Liver (tissue), 8 donors: ENCODE measurements at regions not wholly inside any gene's neighbourhood (a gene's known extent, or its start where the extent isn't known, plus 50 kb on each side); places are given as distances from the start of the nearest gene placed in this dataset.

Experiments used
- DNase-seq: peaks from one replicate; pipeline ENCODE4 v3.0.0-alpha.2; 2017; ENCODE audit warnings: low spot score
- H3K27ac ChIP-seq, 2 donors: one replicate each; pipeline ENCODE4 v1.7.0; 2013; ENCODE audit warnings: inconsistent platforms in 2 of 2, low read length in 2 of 2, control low read depth in 1 of 2, low read depth in 1 of 2, mild to moderate bottlenecking in 1 of 2
- H3K27me3 ChIP-seq, 4 donors: one replicate each; pipeline versions ENCODE4 v1.6.1 to v1.7.0; 2013; ENCODE audit warnings: low read length in 3 of 4, inconsistent platforms in 1 of 4, mild to moderate bottlenecking in 1 of 4, moderate library complexity in 1 of 4; ENCODE audit not compliant: control insufficient read depth in 4 of 4, insufficient read depth in 4 of 4
- H3K36me3 ChIP-seq, 4 donors: one replicate each; pipeline versions ENCODE4 v1.6.1 to v1.7.0; 2013; ENCODE audit warnings: low read length in 3 of 4, mild to moderate bottlenecking in 3 of 4, low read depth in 1 of 4, moderate library complexity in 1 of 4; ENCODE audit not compliant: control insufficient read depth in 4 of 4, insufficient read depth in 3 of 4
- H3K4me1 ChIP-seq, 4 donors: one replicate each; pipeline versions ENCODE4 v1.6.1 to v1.7.0; 2013; ENCODE audit warnings: low read length in 3 of 4, mild to moderate bottlenecking in 3 of 4, moderate library complexity in 1 of 4; ENCODE audit not compliant: control insufficient read depth in 4 of 4, insufficient read depth in 4 of 4
- H3K4me3 ChIP-seq, 3 donors: one replicate each; pipeline versions ENCODE4 v1.6.1 to v1.7.0; 2013; ENCODE audit warnings: low read length in 3 of 3, control low read depth in 1 of 3, low read depth in 1 of 3, mild to moderate bottlenecking in 1 of 3
- H3K9ac ChIP-seq, 2 donors: one replicate each; pipeline ENCODE4 v1.7.0; 2013; ENCODE audit warnings: low read length in 2 of 2, mild to moderate bottlenecking in 2 of 2, moderate library complexity in 2 of 2, control low read depth in 1 of 2, low read depth in 1 of 2
- H3K9me3 ChIP-seq, 4 donors: one replicate each; pipeline versions ENCODE4 v1.6.1 to v1.7.0; 2013; ENCODE audit warnings: low read length in 3 of 4; ENCODE audit not compliant: control insufficient read depth in 4 of 4
- EGR1 ChIP-seq, 2 donors: IDR thresholded peaks; 2 replicates each; pipeline ENCODE4 v1.6.1; 2016 to 2018; ENCODE audit warnings: antibody characterized with exemption in 2 of 2, low read depth in 2 of 2
- FOXA1 ChIP-seq: IDR thresholded peaks from 2 replicates; pipeline ENCODE4 v1.6.1; 2016; ENCODE audit warnings: antibody characterized with exemption
- FOXA2 ChIP-seq: IDR thresholded peaks from 2 replicates; pipeline ENCODE4 v1.6.1; 2016; ENCODE audit warnings: antibody characterized with exemption
- HNF4A ChIP-seq, 2 donors: conservative IDR thresholded peaks; 2 replicates each; pipeline ENCODE4 v1.6.1; 2016; ENCODE audit warnings: antibody characterized with exemption in 2 of 2, mild to moderate bottlenecking in 2 of 2
- HNF4G ChIP-seq: IDR thresholded peaks from 2 replicates; pipeline ENCODE4 v1.6.1; 2016; ENCODE audit warnings: antibody characterized with exemption
- JUND ChIP-seq, 2 donors: IDR thresholded peaks; 2 replicates each; pipeline ENCODE4 v1.6.1; 2016; ENCODE audit warnings: antibody characterized with exemption in 2 of 2
- NR2F2 ChIP-seq: IDR thresholded peaks from 2 replicates; pipeline ENCODE4 v1.6.1; 2016; ENCODE audit warnings: antibody characterized with exemption
- RAD21 ChIP-seq, 2 donors: IDR thresholded peaks; 2 replicates each; pipeline ENCODE4 v1.6.1; 2016; ENCODE audit warnings: antibody characterized with exemption in 2 of 2, mild to moderate bottlenecking in 2 of 2
- RXRA ChIP-seq, 2 donors: IDR thresholded peaks; 2 replicates each; pipeline ENCODE4 v1.6.1; 2017 to 2018; ENCODE audit warnings: antibody characterized with exemption in 2 of 2, mild to moderate bottlenecking in 1 of 2
- SP1 ChIP-seq: IDR thresholded peaks from 2 replicates; pipeline ENCODE4 v1.6.1; 2018; ENCODE audit warnings: antibody characterized with exemption, mild to moderate bottlenecking
- YY1 ChIP-seq: IDR thresholded peaks from 2 replicates; pipeline ENCODE4 v1.6.1; 2016; ENCODE audit warnings: antibody characterized with exemption, mild to moderate bottlenecking
- WGBS: extraction: QIAGEN DNeasy Blood & Tissue Kit; methylation state at CpG from one replicate; pipeline ENCODE4 v1.1.7; 2013; 5-methylcytosine and 5-hydroxymethylcytosine counted together
- TF ChIP-seq, protein P1 (sequence below): IDR thresholded peaks from 2 replicates; pipeline ENCODE4 v1.6.1; 2016; ENCODE audit warnings: antibody characterized with exemption
- TF ChIP-seq, protein P2 (sequence below): fragments of 150-350 bp; IDR thresholded peaks from 2 replicates; pipeline ENCODE4 v1.5.1; 2017; ENCODE audit warnings: improper control_type of control experiment, low read depth, low read length; ENCODE audit not compliant: missing input control
- TF ChIP-seq, protein P3 (sequence below): IDR thresholded peaks from 2 replicates; pipeline ENCODE4 v1.6.1; 2016; ENCODE audit warnings: antibody characterized with exemption
- donor health status: healthy.
- donor health status: healthy.
- donor health status: healthy.
- donor health status: healthy.
- donor health status: healthy.

DNA sequence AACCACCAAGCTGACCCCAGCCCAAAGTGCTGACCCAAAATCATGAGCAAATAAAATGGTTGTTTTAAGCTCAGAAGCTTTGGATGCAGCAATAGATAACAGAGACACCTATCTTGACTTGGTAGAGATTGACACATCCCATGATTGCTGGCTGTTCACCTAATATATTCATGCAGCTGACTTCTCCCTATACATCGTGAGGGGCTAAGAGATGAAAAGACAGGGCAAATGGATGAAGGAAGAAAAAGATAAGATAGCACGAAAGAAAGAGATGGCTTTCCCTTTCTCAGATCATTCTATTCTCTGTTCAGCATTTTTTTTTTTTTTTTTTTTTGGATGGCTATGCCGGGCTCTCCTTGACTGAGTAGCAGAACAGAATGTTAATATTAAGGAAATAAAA is 141.5 kb upstream of the ADAMTS9 start:
- H3K27me3 ChIP-seq, result no peaks in the 10 kb centered on the region
- H3K4me1 ChIP-seq, result no peaks in the 10 kb centered on the region
- no peak for TF ChIP-seq JUND (IDR thresholded peaks at IDR 0.05)
- no peak overlapping the region for H3K4me3 ChIP-seq
- no peak for DNase-seq
- H3K36me3 ChIP-seq, result no peaks in the 10 kb centered on the region
- H3K27ac ChIP-seq, result no peak overlapping the region
- 79% methylated on average over 3 of the region's 3 CpGs for WGBS
- no peaks in the 10 kb centered on the region for H3K9me3 ChIP-seq
- no peak overlapping the region for H3K9ac ChIP-seq

DNA sequence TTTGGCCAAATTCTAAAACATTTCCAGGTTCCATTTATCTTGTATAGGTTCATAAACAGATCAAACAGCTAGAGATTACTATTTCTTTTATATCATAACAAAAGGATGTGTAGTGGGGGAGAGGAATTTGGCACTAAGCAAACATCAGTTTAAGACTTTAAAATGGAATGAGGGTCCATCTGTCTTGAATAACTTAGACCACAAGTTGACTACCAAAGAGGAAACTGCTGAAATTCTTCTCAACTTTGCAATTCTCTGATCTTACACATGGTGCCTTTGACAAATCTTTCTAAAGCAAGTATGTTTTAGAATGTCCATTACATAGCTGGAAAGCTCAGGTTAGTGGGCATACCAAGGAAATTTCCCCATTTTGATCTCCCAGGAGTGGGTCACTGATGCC is 140.5 kb upstream of the ADAMTS9 start:
- Histone ChIP-seq H3K27ac (no peak overlapping the region), H3K4me3 (no peak overlapping the region), H3K9me3 (no peaks in the 10 kb centered on the region), H3K27me3 (no peaks in the 10 kb centered on the region), H3K36me3 (no peaks in the 10 kb centered on the region), H3K4me1 (no peaks in the 10 kb centered on the region), H3K9ac (no peak overlapping the region)
- TF ChIP-seq FOXA2 (no peak), EGR1 (IDR thresholded peaks at IDR 0.05; ENCODE audit: low read depth in 2 of 2) (no peak)
- TF ChIP-seq, protein P1, sequence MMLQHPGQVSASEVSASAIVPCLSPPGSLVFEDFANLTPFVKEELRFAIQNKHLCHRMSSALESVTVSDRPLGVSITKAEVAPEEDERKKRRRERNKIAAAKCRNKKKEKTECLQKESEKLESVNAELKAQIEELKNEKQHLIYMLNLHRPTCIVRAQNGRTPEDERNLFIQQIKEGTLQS, result no peak
- DNase-seq, result no peak

DNA sequence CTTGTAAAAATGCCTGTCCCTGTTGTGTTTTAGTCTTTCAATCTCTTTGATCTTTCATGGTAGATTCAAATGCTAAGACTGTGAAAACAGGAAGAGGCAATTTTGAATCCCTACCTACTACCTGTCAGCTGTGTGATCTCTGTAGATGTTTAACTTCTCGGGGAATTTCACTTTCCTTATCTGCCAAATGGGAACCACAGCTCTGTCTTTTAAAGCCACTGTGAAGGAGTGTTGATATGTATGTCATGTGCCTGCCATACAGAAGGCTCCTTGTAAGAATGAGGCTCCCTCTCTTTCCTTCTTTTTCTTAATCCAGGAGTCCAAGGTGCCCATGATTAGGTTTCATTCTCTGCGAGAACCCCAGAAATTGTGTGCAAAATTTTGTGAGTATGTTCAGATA is 139.6 kb upstream of the ADAMTS9 start:
- no peaks in the 10 kb centered on the region for H3K9me3 ChIP-seq
- no peak overlapping the region for H3K27ac ChIP-seq
- H3K27me3 ChIP-seq, result no peaks in the 10 kb centered on the region
- WGBS, result 88% methylated on average over 2 of the region's 2 CpGs
- DNase-seq, result no peak
- H3K4me3 ChIP-seq, result no peak overlapping the region
- TF ChIP-seq FOXA1 (no peak), YY1 (no peak), FOXA2 (no peak), HNF4A (conservative IDR thresholded peaks at IDR 0.05) (no peak), SP1 (no peak), RAD21 (IDR thresholded peaks at IDR 0.05) (no peak), RXRA (IDR thresholded peaks at IDR 0.05) (no peak), NR2F2 (no peak), HNF4G (no peak)
- TF ChIP-seq, protein P2, sequence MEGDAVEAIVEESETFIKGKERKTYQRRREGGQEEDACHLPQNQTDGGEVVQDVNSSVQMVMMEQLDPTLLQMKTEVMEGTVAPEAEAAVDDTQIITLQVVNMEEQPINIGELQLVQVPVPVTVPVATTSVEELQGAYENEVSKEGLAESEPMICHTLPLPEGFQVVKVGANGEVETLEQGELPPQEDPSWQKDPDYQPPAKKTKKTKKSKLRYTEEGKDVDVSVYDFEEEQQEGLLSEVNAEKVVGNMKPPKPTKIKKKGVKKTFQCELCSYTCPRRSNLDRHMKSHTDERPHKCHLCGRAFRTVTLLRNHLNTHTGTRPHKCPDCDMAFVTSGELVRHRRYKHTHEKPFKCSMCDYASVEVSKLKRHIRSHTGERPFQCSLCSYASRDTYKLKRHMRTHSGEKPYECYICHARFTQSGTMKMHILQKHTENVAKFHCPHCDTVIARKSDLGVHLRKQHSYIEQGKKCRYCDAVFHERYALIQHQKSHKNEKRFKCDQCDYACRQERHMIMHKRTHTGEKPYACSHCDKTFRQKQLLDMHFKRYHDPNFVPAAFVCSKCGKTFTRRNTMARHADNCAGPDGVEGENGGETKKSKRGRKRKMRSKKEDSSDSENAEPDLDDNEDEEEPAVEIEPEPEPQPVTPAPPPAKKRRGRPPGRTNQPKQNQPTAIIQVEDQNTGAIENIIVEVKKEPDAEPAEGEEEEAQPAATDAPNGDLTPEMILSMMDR, result no peak
- no peak overlapping the region for H3K9ac ChIP-seq
- H3K36me3 ChIP-seq, result no peaks in the 10 kb centered on the region
- H3K4me1 ChIP-seq, result no peaks in the 10 kb centered on the region

DNA sequence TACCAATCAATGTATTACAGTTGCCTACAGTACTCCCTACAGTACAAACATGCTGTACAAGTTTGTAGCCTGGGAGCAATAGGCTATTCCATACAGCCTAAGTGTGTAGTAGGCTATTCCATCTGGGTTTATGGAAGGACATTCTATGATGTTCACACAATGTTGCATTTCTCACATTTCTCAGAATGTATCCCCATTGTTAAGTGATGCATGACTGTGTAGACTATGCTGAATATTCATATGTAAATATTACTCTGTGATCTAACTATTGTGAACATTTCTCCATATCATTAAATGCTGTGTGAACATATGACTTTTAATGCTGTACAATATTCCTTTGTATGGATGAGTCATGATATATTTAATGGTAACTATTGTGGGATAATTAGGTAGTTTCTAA is 139.2 kb upstream of the ADAMTS9 start:
- Histone ChIP-seq H3K36me3 (no peaks in the 10 kb centered on the region), H3K27me3 (no peaks in the 10 kb centered on the region), H3K9ac (no peak overlapping the region), H3K9me3 (no peaks in the 10 kb centered on the region), H3K4me3 (no peak overlapping the region), H3K4me1 (no peaks in the 10 kb centered on the region), H3K27ac (no peak overlapping the region)
- TF ChIP-seq FOXA2, result no peak
- TF ChIP-seq, protein P3, sequence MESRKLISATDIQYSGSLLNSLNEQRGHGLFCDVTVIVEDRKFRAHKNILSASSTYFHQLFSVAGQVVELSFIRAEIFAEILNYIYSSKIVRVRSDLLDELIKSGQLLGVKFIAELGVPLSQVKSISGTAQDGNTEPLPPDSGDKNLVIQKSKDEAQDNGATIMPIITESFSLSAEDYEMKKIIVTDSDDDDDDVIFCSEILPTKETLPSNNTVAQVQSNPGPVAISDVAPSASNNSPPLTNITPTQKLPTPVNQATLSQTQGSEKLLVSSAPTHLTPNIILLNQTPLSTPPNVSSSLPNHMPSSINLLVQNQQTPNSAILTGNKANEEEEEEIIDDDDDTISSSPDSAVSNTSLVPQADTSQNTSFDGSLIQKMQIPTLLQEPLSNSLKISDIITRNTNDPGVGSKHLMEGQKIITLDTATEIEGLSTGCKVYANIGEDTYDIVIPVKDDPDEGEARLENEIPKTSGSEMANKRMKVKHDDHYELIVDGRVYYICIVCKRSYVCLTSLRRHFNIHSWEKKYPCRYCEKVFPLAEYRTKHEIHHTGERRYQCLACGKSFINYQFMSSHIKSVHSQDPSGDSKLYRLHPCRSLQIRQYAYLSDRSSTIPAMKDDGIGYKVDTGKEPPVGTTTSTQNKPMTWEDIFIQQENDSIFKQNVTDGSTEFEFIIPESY, result no peak
- no peak for DNase-seq
